Suprapubic skin (tissue), 4 donors: ENCODE measurements at regions not wholly inside any gene's neighbourhood (a gene's known extent, or its start where the extent isn't known, plus 50 kb on each side); places are given as distances from the start of the nearest gene placed in this dataset.

Experiments used
- POLR2A ChIP-seq, 2 donors: fragments of 450-650 bp; IDR thresholded peaks; one replicate each; pipeline ENCODE4 v1.6.1; 2017; ENCODE audit warnings: antibody characterized with exemption in 2 of 2, mild to moderate bottlenecking in 2 of 2, moderate library complexity in 2 of 2
- POLR2AphosphoS5 ChIP-seq, 3 donors: sonication (generic); formaldehyde crosslinking; IDR thresholded peaks; one replicate each; pipeline ENCODE4 v1.6.1; 2017; ENCODE audit warnings: antibody characterized with exemption in 3 of 3
- TF ChIP-seq, protein P1 (sequence below), 2 donors: fragments of 200-600 bp in 1 of 2; fragments of 450-650 bp in 1 of 2; sonication (generic) in 1 of 2; IDR thresholded peaks; one replicate each; pipeline ENCODE4 v1.5.1; 2016 to 2019; ENCODE audit warnings: antibody characterized with exemption in 2 of 2, mild to moderate bottlenecking in 1 of 2, moderate library complexity in 1 of 2

GRCh38 chr6:169088762-169089161 is 164.9 kb downstream of the THBS2 start:
- no peak for TF ChIP-seq POLR2A (IDR thresholded peaks at IDR 0.05)
- TF ChIP-seq, protein P1, sequence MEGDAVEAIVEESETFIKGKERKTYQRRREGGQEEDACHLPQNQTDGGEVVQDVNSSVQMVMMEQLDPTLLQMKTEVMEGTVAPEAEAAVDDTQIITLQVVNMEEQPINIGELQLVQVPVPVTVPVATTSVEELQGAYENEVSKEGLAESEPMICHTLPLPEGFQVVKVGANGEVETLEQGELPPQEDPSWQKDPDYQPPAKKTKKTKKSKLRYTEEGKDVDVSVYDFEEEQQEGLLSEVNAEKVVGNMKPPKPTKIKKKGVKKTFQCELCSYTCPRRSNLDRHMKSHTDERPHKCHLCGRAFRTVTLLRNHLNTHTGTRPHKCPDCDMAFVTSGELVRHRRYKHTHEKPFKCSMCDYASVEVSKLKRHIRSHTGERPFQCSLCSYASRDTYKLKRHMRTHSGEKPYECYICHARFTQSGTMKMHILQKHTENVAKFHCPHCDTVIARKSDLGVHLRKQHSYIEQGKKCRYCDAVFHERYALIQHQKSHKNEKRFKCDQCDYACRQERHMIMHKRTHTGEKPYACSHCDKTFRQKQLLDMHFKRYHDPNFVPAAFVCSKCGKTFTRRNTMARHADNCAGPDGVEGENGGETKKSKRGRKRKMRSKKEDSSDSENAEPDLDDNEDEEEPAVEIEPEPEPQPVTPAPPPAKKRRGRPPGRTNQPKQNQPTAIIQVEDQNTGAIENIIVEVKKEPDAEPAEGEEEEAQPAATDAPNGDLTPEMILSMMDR (IDR thresholded peaks at IDR 0.05), result no peak
- TF ChIP-seq POLR2AphosphoS5 (IDR thresholded peaks at IDR 0.05), result no peak
